ENCODE measurements at regions not wholly inside any gene's neighbourhood (a gene's known extent, or its start where the extent isn't known, plus 50 kb on each side); places are given as distances from the start of the nearest gene placed in this dataset.

DNA sequence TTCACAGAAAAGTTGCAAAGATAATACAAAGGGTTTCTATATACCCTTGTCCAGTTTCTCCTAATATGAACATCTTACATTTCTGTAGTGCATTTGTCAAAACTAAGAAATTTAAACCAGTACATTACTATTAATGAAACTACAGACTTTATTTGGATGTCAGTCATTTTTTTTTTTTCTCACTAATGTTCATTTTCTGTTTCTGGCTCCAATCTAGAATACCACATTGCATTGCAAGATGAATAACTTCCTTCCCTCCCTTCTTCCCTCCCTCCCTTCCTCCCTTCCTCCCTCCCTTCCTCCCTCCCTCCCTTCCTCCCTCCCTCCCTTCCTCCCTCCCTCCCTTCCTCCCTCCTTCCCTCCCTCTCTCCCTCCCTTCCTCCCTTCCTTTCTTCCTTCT, 509.2 kb upstream of the MCTP2 start:
- no peaks in the 10 kb centered on the region for H3K9me3 Mint-ChIP-seq
- H3K36me3 Mint-ChIP-seq, result no peaks in the 10 kb centered on the region

DNA sequence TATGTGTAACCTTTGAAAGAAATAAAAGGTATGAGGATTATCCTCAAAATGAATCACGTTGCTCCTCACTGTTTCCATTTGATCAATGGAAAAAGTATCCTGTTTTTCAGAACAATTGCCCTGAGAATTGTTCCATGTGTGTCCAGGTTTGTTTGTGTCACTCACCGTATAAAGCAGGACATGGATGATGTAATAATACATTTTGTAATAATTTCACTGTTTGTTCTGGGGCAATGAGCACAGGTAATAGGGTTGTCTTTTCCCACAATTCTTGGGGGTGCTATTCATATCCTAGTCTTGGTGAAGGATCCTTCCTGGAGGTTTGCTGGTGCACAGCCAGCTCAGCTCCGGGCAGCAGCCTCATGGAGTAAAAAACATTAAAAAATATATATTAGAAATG, 510.8 kb upstream of the MCTP2 start:
- DNase-seq (ENCODE audit: low spot score), result no peak
- Mint-ChIP-seq H3K4me1 (ENCODE audit: low read depth in 2 of 2) (peaks cover 0 to 2% of the 10 kb centered on the region in 2 donors), H3K27me3 (peaks cover 14 to 16% of the 10 kb centered on the region in 2 donors), H3K27ac (no peak overlapping the region), H3K4me3 (no peak overlapping the region), H3K36me3 (no peaks in the 10 kb centered on the region), H3K9me3 (no peaks in the 10 kb centered on the region)
- no peak for ATAC-seq

More for the DNA sequence above, 509.2 kb upstream of the MCTP2 start:
- no peak overlapping the region for H3K4me3 Mint-ChIP-seq
- peaks cover 0 to 2% of the 10 kb centered on the region in 2 donors for H3K4me1 Mint-ChIP-seq (ENCODE audit: low read depth in 2 of 2)
- peaks cover 12 to 22% of the 10 kb centered on the region in 2 donors for H3K27me3 Mint-ChIP-seq
- DNase-seq (ENCODE audit: low spot score) (no peak), ATAC-seq (no peak)
- no peak overlapping the region for H3K27ac Mint-ChIP-seq

DNA sequence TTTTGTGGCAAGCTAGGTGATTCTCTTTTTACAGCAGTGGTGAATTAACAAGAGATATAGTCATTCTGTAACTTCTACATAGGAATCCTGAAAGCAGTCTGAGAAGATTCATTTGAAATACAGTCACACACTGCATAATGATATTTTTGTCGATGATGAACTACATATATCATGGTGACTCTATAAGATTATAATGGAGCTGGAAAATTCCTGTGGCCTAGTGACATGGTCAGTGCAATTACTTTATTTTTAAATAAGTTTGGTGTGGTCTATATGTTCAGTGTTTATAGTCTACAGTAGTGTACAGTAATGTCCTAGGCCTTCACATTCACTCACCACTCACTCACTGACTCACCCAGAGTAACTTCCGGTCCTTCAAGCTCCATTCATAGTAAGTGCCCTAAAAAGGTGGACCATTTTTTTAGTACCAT, 511.4 kb upstream of the MCTP2 start:
- H3K9me3 Mint-ChIP-seq, result no peaks in the 10 kb centered on the region
- no peak overlapping the region for H3K27ac Mint-ChIP-seq
- ATAC-seq (no peak), DNase-seq (ENCODE audit: low spot score) (no peak)
- H3K4me3 Mint-ChIP-seq, result no peak overlapping the region
- H3K36me3 Mint-ChIP-seq, result no peaks in the 10 kb centered on the region
- H3K27me3 Mint-ChIP-seq, result peaks cover 21% of the 10 kb centered on the region in 2 donors
- peaks cover 0 to 2% of the 10 kb centered on the region in 2 donors for H3K4me1 Mint-ChIP-seq (ENCODE audit: low read depth in 2 of 2)

DNA sequence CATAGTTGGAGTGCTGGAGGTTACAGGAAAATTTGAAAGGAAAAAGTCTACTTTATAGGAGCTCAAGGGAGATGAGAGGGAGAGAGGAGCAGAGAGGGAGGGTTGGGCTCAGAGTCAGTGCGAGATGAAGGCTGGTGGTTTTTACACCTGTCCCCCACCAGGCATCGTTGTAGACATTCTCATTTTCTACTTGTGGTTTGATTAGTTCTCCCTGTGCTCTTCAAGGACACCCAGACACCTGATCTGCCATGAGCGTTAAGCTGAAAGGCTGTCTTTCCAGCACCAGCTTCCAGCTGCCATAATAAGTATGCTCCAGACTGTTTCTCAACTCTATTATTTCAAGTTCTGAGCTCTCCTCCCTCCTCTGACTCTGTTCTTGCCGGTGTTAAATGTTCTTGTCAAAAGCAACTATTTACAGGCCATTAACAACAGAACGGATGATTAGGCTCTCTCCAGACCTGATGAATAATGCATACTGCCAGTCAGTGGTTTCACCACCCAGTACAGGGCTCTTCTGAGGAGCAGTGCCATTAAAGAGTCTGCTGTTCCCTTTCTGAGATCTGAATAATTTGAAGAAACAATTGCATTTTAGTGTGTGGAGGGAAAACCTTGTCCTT, 514.6 kb upstream of the MCTP2 start:
- Mint-ChIP-seq H3K9me3 (no peaks in the 10 kb centered on the region), H3K27ac (no peak overlapping the region), H3K36me3 (no peaks in the 10 kb centered on the region), H3K27me3 (peaks cover 19 to 25% of the 10 kb centered on the region in 2 donors), H3K4me1 (ENCODE audit: low read depth in 2 of 2) (no peaks in the 10 kb centered on the region), H3K4me3 (no peak overlapping the region)
- DNase-seq (ENCODE audit: low spot score) (no peak), ATAC-seq (no peak)

DNA sequence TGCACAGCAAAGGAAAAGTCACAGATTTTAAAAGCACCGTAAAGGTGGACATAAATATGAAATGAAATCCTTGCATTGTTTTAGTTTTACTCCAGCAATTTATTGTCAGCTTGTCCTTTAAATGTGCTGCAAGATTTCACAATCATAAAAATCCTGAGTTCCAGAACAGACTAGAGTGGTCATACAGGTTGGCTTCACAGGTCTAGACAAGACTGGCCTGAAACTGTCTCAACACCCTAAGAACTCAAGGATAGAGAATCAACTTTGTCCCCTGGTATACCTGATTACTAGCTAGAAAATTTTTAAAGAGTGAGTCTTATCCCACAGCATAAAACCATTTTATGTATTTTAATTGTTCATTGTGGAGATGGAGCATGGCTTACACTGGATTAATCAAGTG, 521.7 kb upstream of the MCTP2 start:
- ATAC-seq (no peak), DNase-seq (ENCODE audit: low spot score) (no peak)
- H3K9me3 Mint-ChIP-seq, result no peaks in the 10 kb centered on the region
- no peaks in the 10 kb centered on the region for H3K4me1 Mint-ChIP-seq (ENCODE audit: low read depth in 2 of 2)
- no peaks in the 10 kb centered on the region for H3K36me3 Mint-ChIP-seq
- peaks cover 12 to 17% of the 10 kb centered on the region in 2 donors for H3K27me3 Mint-ChIP-seq
- H3K4me3 Mint-ChIP-seq, result no peak overlapping the region
- H3K27ac Mint-ChIP-seq, result no peak overlapping the region

DNA sequence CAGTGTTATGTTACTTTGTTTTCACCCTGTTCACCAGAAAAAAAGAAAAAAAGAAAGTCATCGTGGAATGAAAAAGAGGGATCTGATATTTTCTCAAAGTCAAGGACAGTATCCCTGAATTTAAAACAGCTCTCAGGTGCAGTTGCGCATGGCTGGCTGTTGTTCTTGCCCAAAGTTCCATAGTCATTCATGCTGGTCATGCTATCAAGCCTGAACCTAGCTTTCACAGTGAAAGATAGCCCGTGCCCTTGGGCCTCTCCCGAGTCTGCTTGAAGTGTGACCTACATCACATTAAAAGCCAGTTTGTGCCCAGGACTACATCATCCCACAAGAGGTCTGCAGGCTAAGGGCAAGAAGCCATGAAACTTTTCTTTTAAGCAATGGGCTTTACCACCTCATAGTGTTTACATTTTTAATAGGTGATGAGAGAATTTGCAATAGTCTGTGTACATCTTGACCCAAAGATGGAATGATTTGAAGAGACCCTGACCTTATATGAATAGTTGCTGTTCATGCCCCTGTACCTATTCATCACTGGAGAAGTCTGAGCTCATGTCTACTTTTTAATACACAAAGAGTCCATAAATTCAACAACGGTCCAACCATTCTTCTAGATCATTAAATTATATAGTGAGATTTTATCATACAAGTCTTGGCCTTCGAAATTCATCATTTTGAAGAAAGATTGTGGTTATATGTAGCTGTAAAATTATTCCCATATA, 522.5 kb upstream of the MCTP2 start:
- H3K27ac Mint-ChIP-seq, result no peak overlapping the region
- H3K27me3 Mint-ChIP-seq, result peaks cover 12 to 14% of the 10 kb centered on the region in 2 donors
- no peaks in the 10 kb centered on the region for H3K4me1 Mint-ChIP-seq (ENCODE audit: low read depth in 2 of 2)
- H3K4me3 Mint-ChIP-seq, result no peak overlapping the region
- DNase-seq (ENCODE audit: low spot score) (no peak), ATAC-seq (no peak)
- no peaks in the 10 kb centered on the region for H3K9me3 Mint-ChIP-seq
- no peaks in the 10 kb centered on the region for H3K36me3 Mint-ChIP-seq

DNA sequence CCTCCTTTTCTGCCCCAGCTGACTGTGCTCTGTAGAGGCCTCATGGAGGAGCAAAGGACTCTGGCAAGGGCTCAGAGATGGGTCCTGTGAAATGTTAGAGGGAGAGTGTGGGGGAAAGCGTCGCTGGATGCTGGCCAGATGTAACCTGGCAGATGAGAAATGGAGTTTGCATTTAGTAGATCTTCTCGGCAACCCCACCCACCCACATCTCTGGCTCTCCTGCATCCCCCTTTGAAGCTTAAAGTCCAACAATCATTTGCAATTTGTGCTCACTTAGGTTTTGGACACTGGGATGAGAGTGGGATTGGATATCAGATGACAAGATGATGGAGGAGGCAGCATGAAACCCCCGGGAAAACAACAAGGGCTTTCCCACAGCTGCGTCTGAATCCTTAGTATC, 523.6 kb upstream of the MCTP2 start:
- Mint-ChIP-seq H3K27me3 (peaks cover 10 to 13% of the 10 kb centered on the region in 2 donors), H3K4me3 (no peak overlapping the region), H3K9me3 (no peaks in the 10 kb centered on the region), H3K4me1 (ENCODE audit: low read depth in 2 of 2) (no peaks in the 10 kb centered on the region), H3K36me3 (no peaks in the 10 kb centered on the region), H3K27ac (no peak overlapping the region)
- DNase-seq (ENCODE audit: low spot score), result no peak
- no peak for ATAC-seq

DNA sequence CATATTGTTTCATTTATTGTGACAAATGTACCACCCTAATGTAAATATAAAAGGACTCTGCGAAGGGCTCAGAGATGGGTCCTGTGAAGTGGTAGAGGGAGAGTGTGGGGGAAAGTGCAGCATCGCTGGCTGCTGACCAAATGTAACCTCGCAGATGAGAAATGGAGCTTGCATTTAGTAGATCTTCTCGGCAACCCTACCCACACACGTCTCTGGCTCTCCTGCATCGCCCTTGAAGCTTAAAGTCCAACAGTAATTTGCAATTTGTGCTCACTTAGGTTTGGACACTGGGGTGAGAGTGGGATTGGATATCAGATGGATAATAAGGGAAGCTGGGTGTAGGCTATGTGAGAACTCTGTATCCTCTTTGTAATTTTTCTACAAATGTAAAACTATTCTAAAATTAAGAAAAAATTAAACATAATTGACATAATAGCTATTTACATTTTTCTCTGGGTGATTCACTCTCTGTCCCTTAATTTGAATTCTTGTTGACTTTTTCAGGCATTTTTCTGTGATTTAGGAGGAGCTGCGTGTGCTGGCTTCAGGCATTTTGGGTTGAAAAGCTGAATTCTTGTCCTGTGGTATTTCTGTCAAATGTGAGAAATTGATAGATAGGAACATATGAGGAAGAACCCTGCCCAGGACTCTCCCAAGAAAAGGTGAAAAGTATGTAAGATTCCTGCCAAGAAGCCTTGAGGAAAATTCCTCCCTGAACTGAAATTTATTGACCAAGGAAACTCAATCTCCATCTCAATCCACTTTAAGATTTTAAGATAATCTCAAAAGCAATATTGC, 524.7 kb upstream of the MCTP2 start:
- H3K27ac Mint-ChIP-seq, result no peak overlapping the region
- H3K4me3 Mint-ChIP-seq, result no peak overlapping the region
- ATAC-seq (no peak), DNase-seq (ENCODE audit: low spot score) (no peak)
- H3K27me3 Mint-ChIP-seq, result peaks cover 12 to 13% of the 10 kb centered on the region in 2 donors
- H3K4me1 Mint-ChIP-seq (ENCODE audit: low read depth in 2 of 2), result no peaks in the 10 kb centered on the region
- H3K36me3 Mint-ChIP-seq, result no peaks in the 10 kb centered on the region
- no peaks in the 10 kb centered on the region for H3K9me3 Mint-ChIP-seq

DNA sequence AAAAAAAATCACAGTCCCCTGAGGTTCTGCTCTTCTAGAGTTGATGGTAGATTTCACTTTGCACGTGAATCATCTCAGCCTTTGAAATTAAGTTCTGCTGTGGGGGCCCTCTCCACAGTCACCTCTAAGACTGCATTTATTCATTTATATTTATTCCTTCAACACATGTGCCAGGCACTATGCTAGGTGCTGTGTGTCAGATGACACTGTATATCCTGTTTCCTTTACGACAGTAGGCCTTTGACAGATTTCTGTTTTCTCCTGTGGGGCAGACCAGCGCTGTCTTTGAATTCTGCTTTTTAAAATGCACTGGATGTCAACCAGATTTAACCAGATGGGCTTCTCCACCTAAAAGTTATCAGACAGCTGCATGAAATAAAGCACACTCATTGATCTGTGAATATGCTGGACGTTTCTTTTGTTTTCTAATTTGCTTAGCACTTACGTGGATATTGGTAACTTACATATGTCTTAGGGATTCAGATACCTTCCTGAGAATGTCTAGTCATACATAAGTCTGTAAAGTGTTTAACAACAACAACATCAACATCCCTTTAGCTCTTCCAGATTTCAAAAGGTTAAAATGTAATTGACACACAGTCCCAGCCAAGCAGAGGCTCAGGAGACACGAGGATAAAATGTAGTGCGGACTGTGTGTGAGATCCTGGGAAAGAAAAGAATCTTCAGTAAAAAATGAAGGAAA, 525.5 kb upstream of the MCTP2 start:
- ATAC-seq (no peak), DNase-seq (ENCODE audit: low spot score) (no peak)
- no peaks in the 10 kb centered on the region for H3K9me3 Mint-ChIP-seq
- H3K4me3 Mint-ChIP-seq, result no peak overlapping the region
- H3K36me3 Mint-ChIP-seq, result no peaks in the 10 kb centered on the region
- peaks cover 14 to 20% of the 10 kb centered on the region in 2 donors for H3K27me3 Mint-ChIP-seq
- H3K27ac Mint-ChIP-seq, result no peak overlapping the region
- H3K4me1 Mint-ChIP-seq (ENCODE audit: low read depth in 2 of 2), result no peaks in the 10 kb centered on the region

DNA sequence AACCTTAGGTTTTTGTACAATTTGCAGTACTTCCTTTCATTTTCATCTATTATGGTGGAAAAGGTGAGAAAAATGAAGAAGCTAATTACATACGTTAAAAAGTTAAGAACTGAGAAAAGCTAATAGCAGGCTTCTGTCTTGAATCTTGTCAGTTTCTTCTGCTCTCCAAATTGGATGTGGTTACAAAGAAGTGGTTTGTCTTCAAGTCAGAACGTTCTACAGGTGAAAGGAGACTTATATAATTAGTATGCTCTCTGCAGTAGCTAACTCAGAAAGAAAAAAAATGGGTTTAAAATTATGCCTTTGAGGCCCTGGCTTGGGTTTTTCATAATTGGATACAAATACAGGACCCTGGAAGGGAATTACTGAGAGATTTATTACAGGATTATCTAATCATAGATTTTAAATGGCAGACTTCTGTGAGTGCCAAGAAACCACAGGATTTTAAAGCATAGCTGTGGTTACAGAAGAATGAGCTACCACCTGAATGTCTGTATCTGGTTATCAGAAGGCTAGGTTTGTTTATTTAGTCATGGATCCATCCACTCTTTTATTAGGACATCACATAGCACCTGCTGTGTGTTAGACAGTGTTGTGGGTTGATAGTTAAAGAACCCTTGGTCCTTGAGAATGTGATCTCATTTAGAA, 528.1 kb upstream of the MCTP2 start:
- DNase-seq (ENCODE audit: low spot score) (no peak), ATAC-seq (no peak)
- Mint-ChIP-seq H3K27ac (no peak overlapping the region), H3K27me3 (peaks cover 16 to 20% of the 10 kb centered on the region in 2 donors), H3K9me3 (no peaks in the 10 kb centered on the region), H3K4me3 (no peak overlapping the region), H3K36me3 (no peaks in the 10 kb centered on the region), H3K4me1 (ENCODE audit: low read depth in 2 of 2) (no peaks in the 10 kb centered on the region)

DNA sequence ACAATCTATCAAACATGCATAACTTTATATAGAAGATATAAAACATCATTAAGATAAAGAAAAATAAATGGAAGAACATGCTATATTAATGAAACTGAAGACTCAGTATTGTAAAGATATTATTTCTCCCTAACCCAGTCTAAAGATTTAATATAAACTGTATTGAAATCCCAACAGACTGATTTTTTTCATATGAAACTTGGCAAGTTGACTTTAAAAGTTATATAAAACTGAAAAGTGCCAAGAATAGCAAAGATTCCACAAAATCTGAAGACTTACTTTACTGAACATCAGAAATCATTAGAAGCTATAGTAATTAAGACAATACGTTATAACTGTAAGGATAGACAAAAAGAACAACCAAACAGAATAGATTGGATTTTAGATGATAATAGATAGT, 531.3 kb upstream of the MCTP2 start:
- peaks cover 21 to 37% of the 10 kb centered on the region in 2 donors for H3K27me3 Mint-ChIP-seq
- ATAC-seq, result no peak

DNA sequence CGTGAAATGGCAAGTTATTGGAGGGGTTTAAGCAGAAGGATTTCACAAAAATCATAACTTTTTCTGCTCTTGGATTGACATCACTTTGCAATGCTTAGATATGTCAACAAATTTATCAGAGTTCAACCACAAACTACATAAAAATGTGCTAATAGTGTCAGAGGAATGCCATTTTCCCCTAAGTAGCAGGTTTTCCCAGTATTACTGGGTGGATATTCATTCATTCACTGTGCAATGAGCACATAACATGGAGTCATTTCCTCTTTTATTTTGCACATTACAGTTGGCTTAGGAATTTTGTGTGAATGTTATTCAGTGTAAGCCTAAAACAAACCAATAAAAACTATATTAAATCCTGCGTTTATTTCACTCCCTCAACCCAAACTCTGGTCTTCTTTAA, 537.3 kb upstream of the MCTP2 start:
- DNase-seq (ENCODE audit: low spot score), result no peak
- Mint-ChIP-seq H3K9me3 (peaks cover 9% of the 10 kb centered on the region), H3K27ac (no peak overlapping the region), H3K36me3 (peaks cover 7% of the 10 kb centered on the region), H3K27me3 (peaks cover 17 to 50% of the 10 kb centered on the region in 2 donors), H3K4me3 (no peak overlapping the region), H3K4me1 (ENCODE audit: low read depth in 2 of 2) (no peaks in the 10 kb centered on the region)
- ATAC-seq, result no peak

More for the DNA sequence above, 531.3 kb upstream of the MCTP2 start:
- DNase-seq (ENCODE audit: low spot score), result no peak
- H3K27ac Mint-ChIP-seq, result no peak overlapping the region
- peaks cover 9% of the 10 kb centered on the region for H3K9me3 Mint-ChIP-seq
- H3K4me3 Mint-ChIP-seq, result no peak overlapping the region
- no peaks in the 10 kb centered on the region for H3K4me1 Mint-ChIP-seq (ENCODE audit: low read depth in 2 of 2)
- H3K36me3 Mint-ChIP-seq, result peaks cover 7% of the 10 kb centered on the region

DNA sequence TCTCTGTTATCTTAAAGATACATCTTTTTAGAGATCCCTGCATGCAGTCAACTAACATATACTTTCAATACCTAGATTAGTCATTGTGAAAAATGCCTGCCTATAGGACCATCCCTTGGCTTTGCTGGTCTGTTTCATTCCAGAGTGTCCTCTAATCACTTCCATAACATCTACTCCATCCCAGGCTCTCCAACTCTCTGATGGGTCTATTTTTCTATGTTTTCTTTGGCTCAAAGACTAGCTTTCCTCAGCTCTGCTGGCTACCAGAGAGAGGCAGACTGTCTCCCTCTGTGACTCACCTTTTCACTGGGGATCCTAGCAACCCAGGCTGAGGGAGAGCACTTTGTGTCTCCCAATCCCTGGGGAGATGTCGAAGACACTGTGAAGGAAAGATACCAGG, 547.7 kb upstream of the MCTP2 start:
- ATAC-seq (no peak), DNase-seq (ENCODE audit: low spot score) (no peak)
- Mint-ChIP-seq H3K4me3 (no peak overlapping the region), H3K36me3 (peaks cover 25% of the 10 kb centered on the region), H3K4me1 (ENCODE audit: low read depth in 2 of 2) (no peaks in the 10 kb centered on the region), H3K27me3 (peaks cover 3 to 14% of the 10 kb centered on the region in 2 donors), H3K27ac (no peak overlapping the region), H3K9me3 (peaks cover 10% of the 10 kb centered on the region)
